Activated CD8-positive, alpha-beta T cell treated with anti-CD3 and anti-CD28 coated beads, Interleukin-2, amount 10 ng/mL, durations not matched to agents 7 days and 5 days (primary cell): ENCODE measurements at regions not wholly inside any gene's neighbourhood (a gene's known extent, or its start where the extent isn't known, plus 50 kb on each side); places are given as distances from the start of the nearest gene placed in this dataset.

Source experiments
- ATAC-seq: fragments of 150-1000 bp; cut with Tn5 transposase; one replicate; pipeline ENCODE4 v1.10.0; 2021; ENCODE audit warnings: moderate library complexity
- CTCF ChIA-PET: fragments of 350-600 bp; sonication (Branson Sonifier 250); formaldehyde crosslinking; loops from one replicate; lab custom pipeline; 2021; ENCODE audit warnings: antibody characterized with exemption; lab: Charles Lee
- POLR2A ChIA-PET: fragments of 350-600 bp; sonication (Branson Sonifier 250); formaldehyde crosslinking; loops from one replicate; lab custom pipeline; 2021; ENCODE audit warnings: antibody characterized with exemption; lab: Charles Lee
- DNase-seq: peaks from one replicate; pipeline ENCODE4 v3.0.0-alpha.2; 2020
- H3K27ac Mint-ChIP-seq: one replicate; pipeline ENCODE4 v1.8.0; 2021; ENCODE audit warnings: mild to moderate bottlenecking, mixed read lengths
- H3K27me3 Mint-ChIP-seq: one replicate; pipeline ENCODE4 v1.8.0; 2021; ENCODE audit warnings: low read depth, mixed read lengths
- H3K36me3 Mint-ChIP-seq: one replicate; pipeline ENCODE4 v1.8.0; 2021; ENCODE audit warnings: low read depth, mixed read lengths
- H3K4me1 Mint-ChIP-seq: one replicate; pipeline ENCODE4 v1.8.0; 2021; ENCODE audit warnings: low read depth, mixed read lengths
- H3K4me3 Mint-ChIP-seq: one replicate; pipeline ENCODE4 v1.8.0; 2021; ENCODE audit warnings: mild to moderate bottlenecking, mixed read lengths
- H3K9me3 Mint-ChIP-seq: one replicate; pipeline ENCODE4 v1.8.0; 2022; ENCODE audit warnings: mixed read lengths; ENCODE audit not compliant: insufficient read depth

DNA sequence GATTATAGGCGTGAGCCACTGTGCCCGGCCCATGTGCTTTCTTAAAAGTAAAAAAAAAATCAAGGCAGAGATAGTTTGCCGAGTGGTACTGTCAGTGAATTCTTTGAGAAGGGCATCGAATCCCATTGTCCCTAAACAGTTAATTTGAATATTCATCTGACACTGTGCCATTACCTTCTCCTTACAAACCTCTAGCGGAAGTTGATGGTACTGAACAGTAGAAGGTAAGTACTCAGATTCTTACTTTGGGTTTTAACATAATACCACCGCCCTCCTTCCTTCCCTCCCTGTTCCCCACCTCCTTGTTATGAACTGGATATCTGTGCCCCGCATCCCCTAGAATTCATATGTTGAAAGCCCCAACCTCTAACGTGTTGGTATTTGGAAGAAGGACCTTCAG is 58.2 kb upstream of the CLMP start:
- ATAC-seq (no peak), DNase-seq (no peak)
- H3K9me3 Mint-ChIP-seq = peaks cover 8% of the 10 kb centered on the region
- peaks cover 27% of the 10 kb centered on the region for H3K27me3 Mint-ChIP-seq
- H3K36me3 Mint-ChIP-seq = no peaks in the 10 kb centered on the region
- no peaks in the 10 kb centered on the region for H3K4me1 Mint-ChIP-seq
- ChIA-PET POLR2A (no interaction called here), CTCF (no interaction called here)
- no peak overlapping the region for H3K27ac Mint-ChIP-seq
- H3K4me3 Mint-ChIP-seq = no peak overlapping the region

- Mint-ChIP-seq H3K4me1 (peaks cover 6% of the 10 kb centered on the region), H3K27me3 (peaks cover 27% of the 10 kb centered on the region), H3K4me3 (no peak overlapping the region), H3K27ac (no peak overlapping the region), H3K9me3 (no peaks in the 10 kb centered on the region), H3K36me3 (no peaks in the 10 kb centered on the region)
- ChIA-PET POLR2A (no interaction called here), CTCF (interaction anchor here (0.9 to 1.6 kb wide), 3 partner anchors 9 to 140 kb away, joined by 3 to 12 read pairs (median 7); no protein-coding TSS in a partner anchor)
- no peak for DNase-seq
- no peak for ATAC-seq
Measured at GRCh38 chr11:123251657-123252344, 56.8 kb upstream of the CLMP start.

DNA sequence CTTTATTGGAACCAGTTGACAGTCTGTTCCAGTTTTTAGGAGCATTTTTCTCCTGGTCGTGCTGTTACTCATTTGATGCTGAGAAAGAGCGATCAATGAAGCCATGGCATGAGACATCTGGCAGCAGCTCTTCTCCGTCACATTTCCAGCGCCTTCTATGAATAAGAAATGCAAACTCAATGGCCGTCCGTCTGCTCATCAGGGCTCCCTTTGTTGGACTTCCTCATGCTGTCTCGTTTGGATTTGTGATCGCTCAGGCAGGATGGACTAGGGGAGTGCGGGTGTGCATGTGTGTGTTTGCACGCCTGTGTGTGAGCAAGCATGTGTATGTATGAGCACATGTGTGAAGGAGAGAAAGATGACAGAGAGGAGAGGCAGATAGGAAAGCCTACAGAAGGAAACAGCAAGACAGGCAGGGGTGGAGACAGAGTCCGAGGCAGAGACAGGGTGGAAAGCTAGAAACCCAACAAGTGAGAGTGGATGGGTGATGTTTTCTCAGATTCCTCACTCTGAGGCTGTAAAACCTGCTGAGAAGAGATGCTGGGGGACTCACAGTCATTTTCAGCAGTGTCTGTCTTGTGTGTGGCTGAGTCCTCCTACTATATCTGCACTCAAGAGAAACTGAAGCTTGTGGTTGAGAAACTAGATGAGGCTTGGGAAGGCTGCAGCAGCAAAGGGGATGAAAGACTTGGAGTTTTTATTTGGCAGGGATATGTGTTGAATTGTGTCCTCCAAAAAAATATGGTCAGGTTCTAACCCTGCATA is 56.0 kb upstream of the CLMP start:
- Mint-ChIP-seq H3K27ac (no peak overlapping the region), H3K27me3 (peaks cover 27% of the 10 kb centered on the region), H3K4me3 (no peak overlapping the region), H3K36me3 (no peaks in the 10 kb centered on the region), H3K9me3 (no peaks in the 10 kb centered on the region), H3K4me1 (peaks cover 7% of the 10 kb centered on the region)
- ATAC-seq (no peak), DNase-seq (no peak)
- POLR2A ChIA-PET = no interaction called here
- CTCF ChIA-PET = interaction anchor here (1.6 to 2.0 kb wide), 2 partner anchors 10 to 140 kb away, joined by 12 to 13 read pairs; no protein-coding TSS in a partner anchor

- Mint-ChIP-seq H3K4me1 (peaks cover 7% of the 10 kb centered on the region), H3K27me3 (peaks cover 22% of the 10 kb centered on the region), H3K27ac (no peak overlapping the region), H3K36me3 (no peaks in the 10 kb centered on the region), H3K9me3 (no peaks in the 10 kb centered on the region), H3K4me3 (no peak overlapping the region)
- ChIA-PET CTCF (interaction anchor here (1.0 to 2.0 kb wide), 3 partner anchors 12 to 185 kb away, joined by 3 to 13 read pairs (median 3); no protein-coding TSS in a partner anchor), POLR2A (no interaction called here)
- ATAC-seq (no peak), DNase-seq (no peak)
Measured at GRCh38 chr11:123249354-123249753, 54.3 kb upstream of the CLMP start.

GRCh38 chr11:123247813-123248379 is 52.8 kb upstream of the CLMP start:
- Mint-ChIP-seq H3K27ac (no peak overlapping the region), H3K4me1 (peaks cover 7% of the 10 kb centered on the region), H3K4me3 (no peak overlapping the region), H3K9me3 (no peaks in the 10 kb centered on the region), H3K36me3 (no peaks in the 10 kb centered on the region), H3K27me3 (peaks cover 26% of the 10 kb centered on the region)
- ChIA-PET POLR2A (interaction anchor here (1.1 kb wide), 1 partner anchor 194 kb away, joined by 4 read pairs; no protein-coding TSS in a partner anchor), CTCF (interaction anchor here (0.8 to 5.8 kb wide), 61 partner anchors 10 to 434 kb away, joined by 3 to 279 read pairs (median 5); no protein-coding TSS in a partner anchor)
- DNase-seq (no peak), ATAC-seq (no peak)

- Mint-ChIP-seq H3K4me1 (peaks cover 7% of the 10 kb centered on the region), H3K36me3 (no peaks in the 10 kb centered on the region), H3K27ac (no peak overlapping the region), H3K9me3 (no peaks in the 10 kb centered on the region), H3K4me3 (no peak overlapping the region), H3K27me3 (peaks cover 26% of the 10 kb centered on the region)
- ChIA-PET CTCF (interaction anchor here (0.8 to 5.8 kb wide), 67 partner anchors 10 to 434 kb away, joined by 3 to 279 read pairs (median 4); partner anchors contain the start of gene HSPA8), POLR2A (interaction anchor here (0.6 to 1.1 kb wide), 4 partner anchors 10 to 194 kb away, joined by 3 to 4 read pairs (median 4); partner anchors contain the start of gene HSPA8)
- no peak for ATAC-seq
- no peak for DNase-seq
Measured at GRCh38 chr11:123247496-123247799, 52.4 kb upstream of the CLMP start.

- ChIA-PET POLR2A (interaction anchor here (0.6 to 1.1 kb wide), 4 partner anchors 11 to 193 kb away, joined by 3 to 4 read pairs (median 4); partner anchors contain the start of gene HSPA8), CTCF (interaction anchor here (0.8 to 5.8 kb wide), 68 partner anchors 9 to 433 kb away, joined by 3 to 279 read pairs (median 4); partner anchors contain the start of gene HSPA8)
- H3K36me3 Mint-ChIP-seq = no peaks in the 10 kb centered on the region
- peaks cover 7% of the 10 kb centered on the region for H3K4me1 Mint-ChIP-seq
- no peak overlapping the region for H3K27ac Mint-ChIP-seq
- DNase-seq = peak; percentile 90
- H3K9me3 Mint-ChIP-seq = no peaks in the 10 kb centered on the region
- no peak overlapping the region for H3K4me3 Mint-ChIP-seq
- peaks cover 26% of the 10 kb centered on the region for H3K27me3 Mint-ChIP-seq
- peak; percentile 94 for ATAC-seq
Measured at GRCh38 chr11:123246749-123247495, 51.9 kb upstream of the CLMP start.

GRCh38 chr11:123245567-123245966 is 50.5 kb upstream of the CLMP start:
- no peaks in the 10 kb centered on the region for H3K36me3 Mint-ChIP-seq
- ChIA-PET POLR2A (no interaction called here), CTCF (interaction anchor here (1.5 to 5.8 kb wide), 4 partner anchors 10 to 157 kb away, joined by 3 to 279 read pairs (median 38); no protein-coding TSS in a partner anchor)
- no peak overlapping the region for H3K4me3 Mint-ChIP-seq
- H3K4me1 Mint-ChIP-seq = peaks cover 7% of the 10 kb centered on the region
- H3K9me3 Mint-ChIP-seq = no peaks in the 10 kb centered on the region
- ATAC-seq = no peak
- DNase-seq = no peak
- peaks cover 26% of the 10 kb centered on the region for H3K27me3 Mint-ChIP-seq
- no peak overlapping the region for H3K27ac Mint-ChIP-seq
